Left ventricle myocardium inferior (tissue), 1 donor: ENCODE measurements at regions not wholly inside any gene's neighbourhood (a gene's known extent, or its start where the extent isn't known, plus 50 kb on each side); places are given as distances from the start of the nearest gene placed in this dataset.

ENCODE experiments used
- DNase-seq: peaks from one replicate; pipeline ENCODE4 v3.0.0-alpha.2; 2020
- H3K27ac ChIP-seq: fragments of 200-600 bp; replicated peaks from 2 replicates; pipeline ENCODE4 v1.8.0; 2021
- H3K27me3 ChIP-seq: fragments of 200-600 bp; 2 replicates; pipeline ENCODE4 v1.8.0; 2021; ENCODE audit warnings: low read depth
- H3K36me3 ChIP-seq: fragments of 200-600 bp; 2 replicates; pipeline ENCODE4 v1.8.0; 2021
- H3K4me1 ChIP-seq: fragments of 200-600 bp; 2 replicates; pipeline ENCODE4 v1.8.0; 2021
- H3K4me3 ChIP-seq: fragments of 200-600 bp; 2 replicates; pipeline ENCODE4 v1.8.0; 2021; ENCODE audit warnings: mild to moderate bottlenecking, moderate library complexity
- H3K9me3 ChIP-seq: fragments of 200-600 bp; replicated peaks from 2 replicates; pipeline ENCODE4 v1.8.0; 2021
- CTCF ChIP-seq: fragments of 200-600 bp; IDR thresholded peaks from 2 replicates; pipeline ENCODE4 v1.8.0; 2021; ENCODE audit warnings: antibody characterized with exemption, mild to moderate bottlenecking, borderline replicate concordance
- intact Hi-C: fragments of 100-400 bp; cut with micrococcal nuclease; formaldehyde crosslinking; loops from one replicate; pipeline ENCODE4 v1.11.0; 2022
- donor health status: DM: no; HTN: yes; CAD: no; lungs with severe emphysema.

- no peaks in the 10 kb centered on the region for H3K36me3 ChIP-seq
- no peak for DNase-seq
- no peak overlapping the region for H3K4me3 ChIP-seq
- TF ChIP-seq CTCF, result no peak
- no peaks in the 10 kb centered on the region for H3K4me1 ChIP-seq
- H3K27me3 ChIP-seq, result peaks cover 81% of the 10 kb centered on the region
- intact Hi-C loops, result no loop called here
- no peak overlapping the region for H3K27ac ChIP-seq
- peaks cover 9% of the 10 kb centered on the region for H3K9me3 ChIP-seq
These were observed 241.9 kb upstream of the ZNF507 start for GRCh38 chr19:32103541-32103940.

GRCh38 chr19:32104153-32104849 is 241.1 kb upstream of the ZNF507 start:
- no peak for DNase-seq
- H3K27ac ChIP-seq, result no peak overlapping the region
- H3K36me3 ChIP-seq, result no peaks in the 10 kb centered on the region
- H3K4me1 ChIP-seq, result no peaks in the 10 kb centered on the region
- no peak overlapping the region for H3K4me3 ChIP-seq
- intact Hi-C loops, result no loop called here
- TF ChIP-seq CTCF, result no peak
- peaks cover 9% of the 10 kb centered on the region for H3K9me3 ChIP-seq
- H3K27me3 ChIP-seq, result peaks cover 85% of the 10 kb centered on the region

- H3K27ac ChIP-seq, result no peak overlapping the region
- H3K9me3 ChIP-seq, result peaks cover 5% of the 10 kb centered on the region
- no peaks in the 10 kb centered on the region for H3K36me3 ChIP-seq
- H3K27me3 ChIP-seq, result peaks cover 89% of the 10 kb centered on the region
- no peak overlapping the region for H3K4me3 ChIP-seq
- intact Hi-C loops, result no loop called here
- TF ChIP-seq CTCF, result no peak
- H3K4me1 ChIP-seq, result no peaks in the 10 kb centered on the region
- no peak for DNase-seq
These were observed 240.6 kb upstream of the ZNF507 start for GRCh38 chr19:32104850-32105235.

- Histone ChIP-seq H3K4me1 (no peaks in the 10 kb centered on the region), H3K4me3 (no peak overlapping the region), H3K36me3 (no peaks in the 10 kb centered on the region), H3K27ac (no peak overlapping the region), H3K27me3 (peaks cover 91% of the 10 kb centered on the region), H3K9me3 (no peaks in the 10 kb centered on the region)
- intact Hi-C loops, result no loop called here
- no peak for DNase-seq
- no peak for TF ChIP-seq CTCF
These were observed 239.7 kb upstream of the ZNF507 start for GRCh38 chr19:32105527-32106310.

GRCh38 chr19:32122258-32122657 is 223.2 kb upstream of the ZNF507 start:
- no peaks in the 10 kb centered on the region for H3K4me1 ChIP-seq
- TF ChIP-seq CTCF, result no peak
- peaks cover 25% of the 10 kb centered on the region for H3K9me3 ChIP-seq
- H3K27ac ChIP-seq, result no peak overlapping the region
- no peaks in the 10 kb centered on the region for H3K36me3 ChIP-seq
- intact Hi-C loops, result no loop called here
- no peak for DNase-seq
- peaks cover 49% of the 10 kb centered on the region for H3K27me3 ChIP-seq
- H3K4me3 ChIP-seq, result no peak overlapping the region
